Erythroblast (primary cell): ENCODE measurements at regions not wholly inside any gene's neighbourhood (a gene's known extent, or its start where the extent isn't known, plus 50 kb on each side); places are given as distances from the start of the nearest gene placed in this dataset.

ENCODE experiments used
- GATA1 ChIP-seq: IDR thresholded peaks from 2 replicates; pipeline ENCODE4 v1.6.1; 2011; ENCODE audit warnings: low read depth, mild to moderate bottlenecking, control low read depth, low read length, moderate library complexity
- POLR2A ChIP-seq: IDR thresholded peaks from 2 replicates; pipeline ENCODE4 v1.6.1; 2011; ENCODE audit warnings: mild to moderate bottlenecking, low read length

- TF ChIP-seq POLR2A (no peak), GATA1 (no peak)
Observed at GRCh38 chr15:36291501-36291900, 287.9 kb upstream of the CDIN1 start.
